ENCODE measurements at regions not wholly inside any gene's neighbourhood (a gene's known extent, or its start where the extent isn't known, plus 50 kb on each side); places are given as distances from the start of the nearest gene placed in this dataset.
"Not testable (repeated sequence)": the region's sequence is repeated elsewhere in the genome, so short reads cannot be mapped to it uniquely, and the experiment has no call there.

- Mint-ChIP-seq H3K4me1 (ENCODE audit: unreplicated experiment) (no peaks in the 10 kb centered on the region), H3K9me3 (ENCODE audit: unreplicated experiment) (no peaks in the 10 kb centered on the region), H3K4me3 (ENCODE audit: unreplicated experiment) (no peak overlapping the region), H3K36me3 (ENCODE audit: unreplicated experiment) (no peaks in the 10 kb centered on the region), H3K27me3 (ENCODE audit: unreplicated experiment) (peaks cover 21% of the 10 kb centered on the region), H3K27ac (ENCODE audit: unreplicated experiment) (no peak overlapping the region)
- no peak for TF ChIP-seq CTCF (IDR thresholded peaks at IDR 0.05)
- no peak for DNase-seq (ENCODE audit: extremely low spot score, unreplicated experiment)
These were observed 168.0 kb upstream of the GMNC start for GRCh38 chr3:191030491-191030890.

- peaks cover 18% of the 10 kb centered on the region for H3K27me3 Mint-ChIP-seq (ENCODE audit: unreplicated experiment)
- no peak overlapping the region for H3K4me3 Mint-ChIP-seq (ENCODE audit: unreplicated experiment)
- no peaks in the 10 kb centered on the region for H3K36me3 Mint-ChIP-seq (ENCODE audit: unreplicated experiment)
- no peak overlapping the region for H3K27ac Mint-ChIP-seq (ENCODE audit: unreplicated experiment)
- H3K9me3 Mint-ChIP-seq (ENCODE audit: unreplicated experiment), result no peaks in the 10 kb centered on the region
- H3K4me1 Mint-ChIP-seq (ENCODE audit: unreplicated experiment), result no peaks in the 10 kb centered on the region
- no peak for DNase-seq (ENCODE audit: extremely low spot score, unreplicated experiment)
- TF ChIP-seq CTCF (IDR thresholded peaks at IDR 0.05), result no peak
These were observed 164.3 kb upstream of the GMNC start for GRCh38 chr3:191026746-191027145.

GRCh38 chr3:191020730-191021396 lies 158.4 kb upstream of the GMNC start:
- TF ChIP-seq CTCF (IDR thresholded peaks at IDR 0.05), result no peak
- no peaks in the 10 kb centered on the region for H3K36me3 Mint-ChIP-seq (ENCODE audit: unreplicated experiment)
- peaks cover 13% of the 10 kb centered on the region for H3K27me3 Mint-ChIP-seq (ENCODE audit: unreplicated experiment)
- H3K4me1 Mint-ChIP-seq (ENCODE audit: unreplicated experiment), result peaks cover 3% of the 10 kb centered on the region
- H3K9me3 Mint-ChIP-seq (ENCODE audit: unreplicated experiment), result no peaks in the 10 kb centered on the region
- H3K27ac Mint-ChIP-seq (ENCODE audit: unreplicated experiment), result no peak overlapping the region
- H3K4me3 Mint-ChIP-seq (ENCODE audit: unreplicated experiment), result no peak overlapping the region
- DNase-seq (ENCODE audit: extremely low spot score, unreplicated experiment), result no peak

GRCh38 chr3:191019855-191020254 lies 157.4 kb upstream of the GMNC start:
- H3K4me3 Mint-ChIP-seq (ENCODE audit: unreplicated experiment), result no peak overlapping the region
- no peak overlapping the region for H3K27ac Mint-ChIP-seq (ENCODE audit: unreplicated experiment)
- no peak for DNase-seq (ENCODE audit: extremely low spot score, unreplicated experiment)
- no peak for TF ChIP-seq CTCF (IDR thresholded peaks at IDR 0.05)
- no peaks in the 10 kb centered on the region for H3K36me3 Mint-ChIP-seq (ENCODE audit: unreplicated experiment)
- peaks cover 3% of the 10 kb centered on the region for H3K4me1 Mint-ChIP-seq (ENCODE audit: unreplicated experiment)
- H3K27me3 Mint-ChIP-seq (ENCODE audit: unreplicated experiment), result peaks cover 13% of the 10 kb centered on the region
- no peaks in the 10 kb centered on the region for H3K9me3 Mint-ChIP-seq (ENCODE audit: unreplicated experiment)

GRCh38 chr3:191015960-191016359 lies 153.5 kb upstream of the GMNC start:
- H3K9me3 Mint-ChIP-seq (ENCODE audit: unreplicated experiment); DNase-seq (ENCODE audit: extremely low spot score, unreplicated experiment); H3K27ac Mint-ChIP-seq (ENCODE audit: unreplicated experiment); H3K27me3 Mint-ChIP-seq (ENCODE audit: unreplicated experiment); H3K4me1 Mint-ChIP-seq (ENCODE audit: unreplicated experiment); H3K4me3 Mint-ChIP-seq (ENCODE audit: unreplicated experiment); H3K36me3 Mint-ChIP-seq (ENCODE audit: unreplicated experiment): not testable (repeated sequence)

- no peak for TF ChIP-seq CTCF (IDR thresholded peaks at IDR 0.05)
- Mint-ChIP-seq H3K4me1 (ENCODE audit: unreplicated experiment) (no peaks in the 10 kb centered on the region), H3K27ac (ENCODE audit: unreplicated experiment) (no peak overlapping the region)
These were observed 145.6 kb upstream of the GMNC start for GRCh38 chr3:191008074-191008473.

More at GRCh38 chr3:191008074-191008473, 145.6 kb upstream of the GMNC start:
- Mint-ChIP-seq H3K27me3 (ENCODE audit: unreplicated experiment) (peaks cover 27% of the 10 kb centered on the region), H3K36me3 (ENCODE audit: unreplicated experiment) (no peaks in the 10 kb centered on the region), H3K4me3 (ENCODE audit: unreplicated experiment) (no peak overlapping the region), H3K9me3 (ENCODE audit: unreplicated experiment) (no peaks in the 10 kb centered on the region)
- no peak for DNase-seq (ENCODE audit: extremely low spot score, unreplicated experiment)
